Heart left ventricle (tissue), 13 donors: ENCODE measurements at regions not wholly inside any gene's neighbourhood (a gene's known extent, or its start where the extent isn't known, plus 50 kb on each side); places are given as distances from the start of the nearest gene placed in this dataset.

Experiments
- CTCF ChIP-seq, 12 donors: fragments of 200-600 bp; sonication (generic) in 4 of 12; IDR thresholded peaks; one replicate each; pipeline versions ENCODE4 v1.5.0 to v1.8.0; 2018 to 2022; ENCODE audit warnings: antibody characterized with exemption in 12 of 12, mild to moderate bottlenecking in 5 of 12
- POLR2A ChIP-seq, 2 donors: fragments of 450-650 bp; IDR thresholded peaks; one replicate each; pipeline ENCODE4 v1.6.1; 2017; ENCODE audit warnings: antibody characterized with exemption in 2 of 2, mild to moderate bottlenecking in 2 of 2, moderate library complexity in 2 of 2
- donor health status: ischemic (EF 13 %, LVEDD 7.1; RV severe dilation, severe dysfunction).
- donor health status: DM: no; HTN: yes; CAD: no.
- donor health status: DM: no; HTN: no; CAD: no.
- donor health status: ischemic (EF 25% LVEDD 6.9; RV normal size, moderate dysfunction).
- donor health status: ischemic (EF 25% LVEDD 5.7; RV mildly dilated, moderate dysfunction).
- donor health status: ischemic (EF 35%, LVEDD 5.7; RV mildly dilated, moderate dysfunction).
- donor health status: nonischemic (EF 11% LVEDD 7.7; RV severe dilation, severe dysfunction).
- donor health status: DM: yes; HTN: yes; CAD: no.
- donor health status: PGD.
- donor health status: ischemic (EF 29% LVEDD 5.4; RV normal size, mild dysfunction).
- donor health status: nonischemic (EF 23%, LVEDD 6.1; RV moderate dilation, normal function).

DNA sequence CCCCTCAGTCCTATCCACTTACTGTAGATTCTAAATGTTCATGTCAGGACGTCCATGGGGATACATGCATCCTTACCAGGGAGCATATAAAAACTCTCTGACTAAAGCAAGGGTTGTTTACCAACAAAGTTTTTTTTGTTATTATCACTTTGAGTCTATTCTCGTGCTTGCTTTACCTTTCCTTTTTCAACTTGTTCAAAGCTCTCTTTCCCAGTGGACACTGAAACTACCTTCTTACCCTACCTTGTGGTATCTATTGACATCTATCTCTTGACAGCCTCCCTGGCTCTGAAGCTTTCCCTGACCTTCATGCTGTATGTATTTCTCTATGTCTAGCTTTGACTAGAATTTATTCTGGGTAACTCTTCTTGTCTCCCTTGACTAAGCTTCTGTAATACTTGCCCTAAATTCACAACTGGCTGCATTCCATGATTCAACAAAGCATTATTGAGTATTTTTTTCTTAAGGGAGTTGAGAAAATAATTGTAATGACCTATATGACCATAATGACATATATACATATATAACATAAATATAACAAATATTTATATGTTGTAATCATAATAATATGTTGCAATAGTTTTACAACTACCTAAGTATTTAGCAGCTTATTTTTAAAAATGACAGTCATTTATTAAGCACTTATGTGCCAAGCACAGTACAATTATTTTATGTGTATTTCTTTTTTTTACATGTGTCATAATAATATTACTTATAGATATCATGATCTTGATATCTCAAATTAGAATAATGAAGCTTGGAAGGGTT lies 403.4 kb upstream of the SPRY2 start:
- no peak for TF ChIP-seq CTCF (IDR thresholded peaks at IDR 0.05)
- no peak for TF ChIP-seq POLR2A (IDR thresholded peaks at IDR 0.05)
